ENCODE measurements at regions not wholly inside any gene's neighbourhood (a gene's known extent, or its start where the extent isn't known, plus 50 kb on each side); places are given as distances from the start of the nearest gene placed in this dataset.

- intact Hi-C loops (cut with micrococcal nuclease) = no loop called here
Observed at GRCh38 chr7:96638669-96639068, 71.0 kb downstream of the SEM1 start.

GRCh38 chr7:96637522-96637921 is 72.1 kb downstream of the SEM1 start:
- intact Hi-C loops (cut with micrococcal nuclease) = no loop called here

GRCh38 chr7:96636979-96637378 is 72.7 kb downstream of the SEM1 start:
- intact Hi-C loops (cut with micrococcal nuclease) = no loop called here

GRCh38 chr7:96636342-96636860 is 73.2 kb downstream of the SEM1 start:
- intact Hi-C loops (cut with micrococcal nuclease) = no loop called here

- intact Hi-C loops (cut with micrococcal nuclease) = no loop called here
Observed at GRCh38 chr7:96629884-96630283, 79.8 kb downstream of the SEM1 start.

GRCh38 chr7:96624954-96625353 is 84.7 kb downstream of the SEM1 start:
- intact Hi-C loops (cut with micrococcal nuclease) = no loop called here

- intact Hi-C loops (cut with micrococcal nuclease) = no loop called here
Observed at GRCh38 chr7:96621932-96622331, 87.7 kb downstream of the SEM1 start.

- intact Hi-C loops (cut with micrococcal nuclease) = no loop called here
Observed at GRCh38 chr7:96614154-96614867, 95.3 kb downstream of the SEM1 start.

- intact Hi-C loops (cut with micrococcal nuclease) = no loop called here
Observed at GRCh38 chr7:96612034-96612433, 97.6 kb downstream of the SEM1 start.

- intact Hi-C loops (cut with micrococcal nuclease) = no loop called here
Observed at GRCh38 chr7:96605045-96605716, 104.5 kb downstream of the SEM1 start.

- intact Hi-C loops (cut with micrococcal nuclease) = no loop called here
Observed at GRCh38 chr7:96599288-96599936, 110.2 kb downstream of the SEM1 start.

- intact Hi-C loops (cut with micrococcal nuclease) = no loop called here
Observed at GRCh38 chr7:96598421-96598820, 111.2 kb downstream of the SEM1 start.

GRCh38 chr7:96596120-96596826 is 113.4 kb downstream of the SEM1 start:
- intact Hi-C loops (cut with micrococcal nuclease) = no loop called here

- intact Hi-C loops (cut with micrococcal nuclease) = no loop called here
Observed at GRCh38 chr7:96591900-96592676, 117.6 kb downstream of the SEM1 start.

- intact Hi-C loops (cut with micrococcal nuclease) = no loop called here
Observed at GRCh38 chr7:96591159-96591899, 118.3 kb downstream of the SEM1 start.

- intact Hi-C loops (cut with micrococcal nuclease) = no loop called here
Observed at GRCh38 chr7:96589038-96589437, 120.6 kb downstream of the SEM1 start.

GRCh38 chr7:96579119-96579518 is 130.5 kb downstream of the SEM1 start:
- intact Hi-C loops (cut with micrococcal nuclease) = no loop called here

GRCh38 chr7:96578606-96579005 is 131.0 kb downstream of the SEM1 start:
- intact Hi-C loops (cut with micrococcal nuclease) = no loop called here

GRCh38 chr7:96563409-96563808 is 146.2 kb downstream of the SEM1 start:
- intact Hi-C loops (cut with micrococcal nuclease) = no loop called here

- intact Hi-C loops (cut with micrococcal nuclease) = no loop called here
Observed at GRCh38 chr7:96562966-96563365, 146.7 kb downstream of the SEM1 start.

Data from T-helper 1 cell treated with Interleukin-12 subunit alpha and Interleukin-12 subunit beta and Interleukin-4 antibody, amounts not matched to agents 30 ng/mL and 1 ng/mL, for 36 hours (primary cell).